Peyer's patch (tissue), 4 donors: ENCODE measurements at regions not wholly inside any gene's neighbourhood (a gene's known extent, or its start where the extent isn't known, plus 50 kb on each side); places are given as distances from the start of the nearest gene placed in this dataset.
"Not testable (repeated sequence)": the region's sequence is repeated elsewhere in the genome, so short reads cannot be mapped to it uniquely, and the experiment has no call there.

Experiments
- CTCF ChIP-seq, 6 experiments: fragments of 450-650 bp in 4 of 6; fragments of 200-600 bp in 2 of 6; sonication (generic) in 1 of 6; IDR thresholded peaks; one replicate each; pipeline ENCODE4 v1.5.1; 2017 to 2019; ENCODE audit warnings: antibody characterized with exemption in 6 of 6, mild to moderate bottlenecking in 3 of 6, moderate library complexity in 1 of 6
- POLR2A ChIP-seq, 2 donors: fragments of 450-650 bp; IDR thresholded peaks; one replicate each; pipeline ENCODE4 v1.5.1; 2017; ENCODE audit warnings: antibody characterized with exemption in 2 of 2, mild to moderate bottlenecking in 2 of 2, moderate library complexity in 2 of 2

GRCh38 chr1:120524416-120524815 lies 109.6 kb downstream of the NBPF8 start:
- TF ChIP-seq POLR2A, CTCF (IDR thresholded peaks at IDR 0.05): not testable (repeated sequence)
